Stimulated activated CD8-positive, alpha-beta memory T cell treated with anti-CD3 and anti-CD28 coated beads, Interleukin-12 subunit alpha, Interleukin-12 subunit beta, amount 100 ng/mL, for 1 hour (primary cell): ENCODE measurements at regions not wholly inside any gene's neighbourhood (a gene's known extent, or its start where the extent isn't known, plus 50 kb on each side); places are given as distances from the start of the nearest gene placed in this dataset.
"Not testable (repeated sequence)": the region's sequence is repeated elsewhere in the genome, so short reads cannot be mapped to it uniquely, and the experiment has no call there.

Source experiments
- DNase-seq: peaks from one replicate; pipeline ENCODE4 v3.0.0-alpha.2; 2020; ENCODE audit warnings: low read depth

- no peak for DNase-seq
Measured at GRCh38 chr1:48084826-48085225, 87.6 kb upstream of the TRABD2B start.

GRCh38 chr1:48082271-48082962, 85.2 kb upstream of the TRABD2B start:
- no peak for DNase-seq

GRCh38 chr1:48080331-48081255, 83.4 kb upstream of the TRABD2B start:
- no peak for DNase-seq

GRCh38 chr1:48079096-48079495, 81.9 kb upstream of the TRABD2B start:
- no peak for DNase-seq

GRCh38 chr1:48077795-48078222, 80.6 kb upstream of the TRABD2B start:
- DNase-seq = no peak

- DNase-seq = no peak
Measured at GRCh38 chr1:48076017-48076416, 78.8 kb upstream of the TRABD2B start.

- no peak for DNase-seq
Measured at GRCh38 chr1:48073798-48074530, 76.8 kb upstream of the TRABD2B start.

- no peak for DNase-seq
Measured at GRCh38 chr1:48071513-48071912, 74.3 kb upstream of the TRABD2B start.

GRCh38 chr1:48070396-48070750, 73.2 kb upstream of the TRABD2B start:
- DNase-seq = no peak

GRCh38 chr1:48069662-48070395, 72.6 kb upstream of the TRABD2B start:
- DNase-seq = no peak

GRCh38 chr1:48068206-48068605, 71.0 kb upstream of the TRABD2B start:
- no peak for DNase-seq

- no peak for DNase-seq
Measured at GRCh38 chr1:48066936-48067335, 69.8 kb upstream of the TRABD2B start.

GRCh38 chr1:48064693-48065092, 67.5 kb upstream of the TRABD2B start:
- not testable (repeated sequence) for DNase-seq

- DNase-seq = no peak
Measured at GRCh38 chr1:48062353-48062752, 65.2 kb upstream of the TRABD2B start.

- no peak for DNase-seq
Measured at GRCh38 chr1:48061162-48062136, 64.3 kb upstream of the TRABD2B start.

- no peak for DNase-seq
Measured at GRCh38 chr1:48059289-48059688, 62.1 kb upstream of the TRABD2B start.

- no peak for DNase-seq
Measured at GRCh38 chr1:48058135-48059025, 61.2 kb upstream of the TRABD2B start.

- DNase-seq = no peak
Measured at GRCh38 chr1:48057249-48057648, 60.1 kb upstream of the TRABD2B start.

- DNase-seq = no peak
Measured at GRCh38 chr1:48055876-48056764, 58.9 kb upstream of the TRABD2B start.
